ENCODE measurements at regions not wholly inside any gene's neighbourhood (a gene's known extent, or its start where the extent isn't known, plus 50 kb on each side); places are given as distances from the start of the nearest gene placed in this dataset.

DNA sequence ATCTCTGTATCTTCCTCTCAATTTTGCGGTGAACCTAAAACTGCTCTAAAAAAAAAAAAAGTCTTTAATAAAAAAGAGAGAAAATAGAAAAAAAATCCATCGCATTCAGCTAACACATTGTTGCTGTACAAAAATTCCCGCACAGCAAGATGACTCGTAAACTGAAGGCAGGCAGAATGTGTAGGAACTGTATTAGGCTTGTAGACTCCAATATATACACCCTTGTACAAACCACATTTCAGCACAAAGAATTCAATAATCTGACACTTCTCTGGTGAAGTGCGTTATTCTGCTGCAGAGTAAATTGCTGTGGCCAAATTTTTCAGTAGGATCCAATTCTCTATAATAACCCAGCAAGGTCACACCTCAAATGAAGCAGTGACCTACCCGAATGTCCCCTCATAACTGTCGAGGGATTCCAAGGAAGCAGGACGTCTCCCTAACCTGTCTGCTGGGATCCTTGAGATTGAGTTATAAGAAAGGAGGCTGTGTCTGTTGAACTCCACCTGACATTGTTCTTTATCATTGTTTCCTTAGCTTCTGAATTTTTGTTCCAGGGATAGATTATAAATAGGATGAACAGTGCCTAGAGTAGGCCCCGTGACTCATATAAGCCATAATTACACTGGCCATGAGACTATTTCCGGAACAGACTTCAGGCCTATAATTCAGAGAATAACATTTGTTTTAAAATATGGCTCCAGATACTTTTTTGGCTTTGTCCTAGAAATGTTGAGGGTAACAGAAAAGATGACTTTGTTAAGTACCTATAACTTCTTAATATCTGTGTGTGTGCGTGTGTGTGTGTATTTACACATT, 348.3 kb downstream of the PCDH7 start:
- Histone ChIP-seq H3K36me3 (ENCODE audit: control insufficient read depth in 2 of 3, insufficient read depth in 3 of 3, low read length in 3 of 3) (no peaks in the 10 kb centered on the region), H3K27me3 (ENCODE audit: control insufficient read depth, insufficient read depth, low read length) (no peaks in the 10 kb centered on the region), H3K9ac (ENCODE audit: low read length in 3 of 3) (no peak overlapping the region), H3K27ac (ENCODE audit: low read depth in 2 of 2, low read length in 2 of 2) (no peak overlapping the region), H3K4me3 (ENCODE audit: low read length in 3 of 3) (no peak overlapping the region), H3K4me1 (ENCODE audit: control insufficient read depth in 2 of 3, insufficient read depth in 2 of 3, low read depth in 1 of 3, low read length in 3 of 3) (no peaks in the 10 kb centered on the region), H3K9me3 (ENCODE audit: control insufficient read depth in 2 of 3, insufficient read depth in 1 of 3, low read length in 3 of 3) (no peaks in the 10 kb centered on the region)
- TF ChIP-seq CTCF (IDR thresholded peaks at IDR 0.05; ENCODE audit: borderline replicate concordance, extremely low read depth, insufficient read depth), result no peak
- no peak for FAIRE-seq
- DNase-seq, result no peak
- intact Hi-C loops (cut with DNase I), result no loop called here

DNA sequence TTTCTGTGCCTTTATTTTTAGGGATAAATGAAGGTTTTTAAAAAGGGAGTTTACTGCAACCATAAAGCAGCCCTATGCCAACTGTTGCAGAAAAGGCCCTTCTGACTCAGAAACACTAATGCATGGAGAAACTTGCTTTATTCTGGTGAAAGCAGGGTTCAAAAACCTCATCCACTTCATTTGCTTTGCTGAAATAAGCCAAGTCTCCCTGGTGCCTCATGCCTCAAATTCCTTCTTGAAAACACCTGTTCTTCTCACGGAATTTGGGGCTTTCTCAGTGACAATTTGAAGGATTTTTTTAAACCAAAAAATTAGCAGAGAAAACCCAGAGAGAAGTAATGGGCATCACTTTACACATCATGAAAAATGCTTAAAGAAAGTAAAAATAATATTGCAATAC, 349.0 kb downstream of the PCDH7 start:
- no peak overlapping the region for H3K9ac ChIP-seq (ENCODE audit: low read length in 3 of 3)
- H3K36me3 ChIP-seq (ENCODE audit: control insufficient read depth in 2 of 3, insufficient read depth in 3 of 3, low read length in 3 of 3), result no peaks in the 10 kb centered on the region
- FAIRE-seq (no peak), DNase-seq (no peak)
- intact Hi-C loops (cut with DNase I), result no loop called here
- no peaks in the 10 kb centered on the region for H3K27me3 ChIP-seq (ENCODE audit: control insufficient read depth, insufficient read depth, low read length)
- H3K27ac ChIP-seq (ENCODE audit: low read depth in 2 of 2, low read length in 2 of 2), result no peak overlapping the region
- no peaks in the 10 kb centered on the region for H3K9me3 ChIP-seq (ENCODE audit: control insufficient read depth in 2 of 3, insufficient read depth in 1 of 3, low read length in 3 of 3)
- no peak for TF ChIP-seq CTCF (IDR thresholded peaks at IDR 0.05; ENCODE audit: borderline replicate concordance, extremely low read depth, insufficient read depth)
- H3K4me1 ChIP-seq (ENCODE audit: control insufficient read depth in 2 of 3, insufficient read depth in 2 of 3, low read depth in 1 of 3, low read length in 3 of 3), result no peaks in the 10 kb centered on the region
- H3K4me3 ChIP-seq (ENCODE audit: low read length in 3 of 3), result no peak overlapping the region

DNA sequence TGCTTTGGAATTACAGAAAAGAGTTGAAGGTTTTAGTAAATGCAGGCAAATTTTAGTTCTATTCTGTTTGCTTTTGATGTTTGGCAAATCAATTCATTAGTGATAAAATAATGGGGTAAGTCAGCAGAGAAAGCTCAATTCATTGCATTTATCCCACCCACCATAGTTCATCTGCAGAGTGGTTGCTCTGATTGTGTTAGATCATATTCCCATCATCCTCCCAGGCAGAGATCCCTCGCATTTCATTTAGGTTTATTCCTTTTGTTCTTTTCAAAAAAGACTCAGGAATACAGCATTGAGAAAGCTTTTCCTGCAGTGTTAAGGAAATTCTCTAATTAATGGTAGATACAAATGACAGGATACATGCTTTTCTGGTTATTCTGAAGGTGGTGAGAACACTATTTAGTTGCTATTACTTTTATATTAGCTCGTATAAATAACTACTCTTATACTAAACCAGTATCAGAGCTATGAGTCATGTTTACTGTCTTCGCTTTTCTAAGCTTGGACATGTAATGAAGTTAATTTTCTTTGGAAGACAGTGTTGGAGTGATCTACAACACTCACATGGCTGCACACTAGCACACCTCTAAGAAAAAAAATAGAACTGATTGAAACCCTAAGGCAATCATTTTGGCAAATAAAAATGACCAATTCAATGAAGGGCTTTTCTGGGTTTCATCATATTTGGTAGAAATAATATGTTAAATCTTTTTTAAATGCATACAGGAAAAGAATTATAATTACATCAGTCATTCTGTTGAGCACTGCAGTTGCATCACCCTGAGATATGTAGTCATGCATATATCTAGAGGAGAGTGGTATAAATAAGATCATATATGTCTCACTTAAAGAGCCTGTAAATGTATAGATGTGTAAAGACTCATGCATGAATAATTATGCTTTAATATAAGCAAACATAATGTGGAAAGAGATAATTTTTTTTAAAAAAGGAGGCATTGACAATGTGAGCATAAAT, 351.6 kb downstream of the PCDH7 start:
- intact Hi-C loops (cut with DNase I), result no loop called here
- no peaks in the 10 kb centered on the region for H3K27me3 ChIP-seq (ENCODE audit: control insufficient read depth, insufficient read depth, low read length)
- no peak overlapping the region for H3K4me3 ChIP-seq (ENCODE audit: low read length in 3 of 3)
- H3K9ac ChIP-seq (ENCODE audit: low read length in 3 of 3), result no peak overlapping the region
- no peak for TF ChIP-seq CTCF (IDR thresholded peaks at IDR 0.05; ENCODE audit: borderline replicate concordance, extremely low read depth, insufficient read depth)
- no peaks in the 10 kb centered on the region for H3K4me1 ChIP-seq (ENCODE audit: control insufficient read depth in 2 of 3, insufficient read depth in 2 of 3, low read depth in 1 of 3, low read length in 3 of 3)
- no peaks in the 10 kb centered on the region for H3K36me3 ChIP-seq (ENCODE audit: control insufficient read depth in 2 of 3, insufficient read depth in 3 of 3, low read length in 3 of 3)
- FAIRE-seq, result no peak
- DNase-seq, result no peak
- H3K9me3 ChIP-seq (ENCODE audit: control insufficient read depth in 2 of 3, insufficient read depth in 1 of 3, low read length in 3 of 3), result no peaks in the 10 kb centered on the region
- H3K27ac ChIP-seq (ENCODE audit: low read depth in 2 of 2, low read length in 2 of 2), result no peak overlapping the region

Data from kidney (tissue), 13 donors.